CD4-positive, alpha-beta memory T cell (primary cell): ENCODE measurements at regions not wholly inside any gene's neighbourhood (a gene's known extent, or its start where the extent isn't known, plus 50 kb on each side); places are given as distances from the start of the nearest gene placed in this dataset.

Experiments used
- CTCF ChIA-PET: fragments of 350-600 bp; sonication (Branson Sonifier 250); formaldehyde crosslinking; loops from one replicate; lab custom pipeline; 2021; ENCODE audit warnings: inconsistent platforms; ENCODE audit not compliant: partially characterized antibody; lab: Charles Lee
- POLR2A ChIA-PET: fragments of 350-600 bp; sonication (Branson Sonifier 250); formaldehyde crosslinking; loops from one replicate; lab custom pipeline; 2021; ENCODE audit not compliant: partially characterized antibody; lab: Charles Lee
- DNase-seq, 5 donors: peaks; one replicate each; pipeline versions ENCODE4 v3.0.0 to v3.0.0-alpha.2; 2020 to 2022; ENCODE audit warnings: mixed read lengths in 1 of 5
- H3K27ac ChIP-seq: one replicate; pipeline ENCODE4 v1.7.0; 2013; ENCODE audit warnings: low read depth, low read length
- H3K27me3 ChIP-seq: 2 replicates; pipeline ENCODE4 v1.7.0; 2013; ENCODE audit warnings: mild to moderate bottlenecking, low read length, moderate library complexity; ENCODE audit not compliant: insufficient read depth
- H3K36me3 ChIP-seq: 2 replicates; pipeline ENCODE4 v1.7.0; 2013; ENCODE audit warnings: mild to moderate bottlenecking, low read length, moderate library complexity; ENCODE audit not compliant: insufficient read depth
- H3K4me1 ChIP-seq: 2 replicates; pipeline ENCODE4 v1.7.0; 2013; ENCODE audit warnings: mild to moderate bottlenecking, low read length, moderate library complexity; ENCODE audit not compliant: insufficient read depth
- H3K4me3 ChIP-seq, 2 donors: one replicate each; pipeline ENCODE4 v1.7.0; 2013; ENCODE audit warnings: low read length in 2 of 2, mild to moderate bottlenecking in 1 of 2
- H3K9me3 ChIP-seq, 2 donors: one replicate each; pipeline ENCODE4 v1.7.0; 2013; ENCODE audit warnings: low read length in 2 of 2, control low read depth in 1 of 2; ENCODE audit not compliant: control insufficient read depth in 1 of 2
- H3K27ac Mint-ChIP-seq, 7 donors: one replicate each; pipeline ENCODE4 v1.8.0; 2020 to 2021; ENCODE audit warnings: mixed read lengths in 7 of 7, mild to moderate bottlenecking in 6 of 7, inconsistent platforms in 3 of 7, moderate library complexity in 3 of 7
- H3K27me3 Mint-ChIP-seq, 2 donors: one replicate each; pipeline ENCODE4 v1.8.0; 2020 to 2021; ENCODE audit warnings: mixed read lengths in 2 of 2
- H3K36me3 Mint-ChIP-seq, 2 donors: one replicate each; pipeline ENCODE4 v1.8.0; 2020 to 2021; ENCODE audit warnings: mixed read lengths in 2 of 2, inconsistent platforms in 1 of 2, mild to moderate bottlenecking in 1 of 2
- H3K4me1 Mint-ChIP-seq, 4 donors: one replicate each; pipeline ENCODE4 v1.8.0; 2020 to 2021; ENCODE audit warnings: mixed read lengths in 4 of 4, mild to moderate bottlenecking in 1 of 4
- H3K4me3 Mint-ChIP-seq, 8 donors: one replicate each; pipeline ENCODE4 v1.8.0; 2020 to 2021; ENCODE audit warnings: mixed read lengths in 8 of 8, mild to moderate bottlenecking in 7 of 8, moderate library complexity in 6 of 8, inconsistent platforms in 3 of 8
- H3K9me3 Mint-ChIP-seq, 8 donors: one replicate each; pipeline ENCODE4 v1.8.0; 2020 to 2021; ENCODE audit warnings: mixed read lengths in 8 of 8, mild to moderate bottlenecking in 5 of 8, inconsistent platforms in 3 of 8, moderate library complexity in 1 of 8
- intact Hi-C: fragments of 100-400 bp; cut with micrococcal nuclease; formaldehyde crosslinking; loops from one replicate; pipeline ENCODE4 v1.15.1; 2023

DNA sequence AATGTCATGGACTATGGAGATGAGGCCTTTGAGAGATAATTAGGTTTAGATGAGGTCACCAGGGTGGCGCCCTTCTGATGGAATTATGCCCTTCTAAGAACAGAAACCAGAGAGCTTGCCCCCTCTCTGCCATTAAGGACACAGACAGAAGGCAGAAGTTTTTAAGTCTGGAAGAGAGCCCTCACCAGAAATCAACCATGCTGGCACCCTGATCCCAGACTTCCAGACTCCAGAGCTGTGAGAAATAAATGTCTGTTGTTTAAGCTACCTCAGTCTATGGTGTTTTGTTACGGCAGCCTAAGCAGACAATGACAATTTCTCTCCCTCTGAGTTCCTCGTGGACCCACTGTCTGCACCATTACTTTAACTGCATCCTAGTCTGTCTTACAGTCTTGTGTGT is 382.0 kb downstream of the GXYLT1 start:
- H3K27ac ChIP-seq, result no peak overlapping the region

DNA sequence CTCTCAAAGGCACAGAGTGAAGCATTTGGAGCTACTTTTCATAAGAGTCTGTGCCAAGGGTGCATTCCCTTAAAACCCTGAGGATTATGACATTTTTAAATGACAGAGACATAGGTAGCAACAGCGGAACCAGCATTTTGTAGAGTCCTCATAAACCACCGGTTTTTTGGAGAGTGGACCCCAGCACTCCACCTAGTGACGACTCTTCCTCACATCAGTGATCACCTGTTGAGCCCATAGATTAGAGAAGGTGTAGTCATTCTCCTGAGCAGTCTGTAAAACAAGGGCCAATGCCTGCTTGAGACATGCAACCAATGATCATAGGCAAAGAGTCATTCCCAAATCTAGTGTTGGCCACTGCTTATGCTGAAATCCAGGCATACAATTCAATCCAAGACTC is 399.1 kb downstream of the GXYLT1 start:
- Histone ChIP-seq H3K9me3 (no peaks in the 10 kb centered on the region), H3K4me3 (no peak overlapping the region), H3K36me3 (no peaks in the 10 kb centered on the region), H3K4me1 (no peaks in the 10 kb centered on the region), H3K27ac (no peak overlapping the region), H3K27me3 (no peaks in the 10 kb centered on the region)
- Mint-ChIP-seq H3K4me1 (no peaks in the 10 kb centered on the region), H3K4me3 (no peak overlapping the region), H3K27ac (no peak overlapping the region), H3K36me3 (no peaks in the 10 kb centered on the region), H3K9me3 (peaks cover 0 to 6% (median 1%) of the 10 kb centered on the region in 8 donors), H3K27me3 (peaks cover 2% of the 10 kb centered on the region in 2 donors)
- DNase-seq, result no peak
- CTCF ChIA-PET, result no interaction called here
- POLR2A ChIA-PET, result no interaction called here
- intact Hi-C loops, result no loop called here

More for the DNA sequence above, 382.0 kb downstream of the GXYLT1 start:
- Mint-ChIP-seq H3K27ac (no peak overlapping the region), H3K4me3 (no peak overlapping the region), H3K36me3 (no peaks in the 10 kb centered on the region), H3K9me3 (peaks cover 0 to 7% (median 0%) of the 10 kb centered on the region in 8 donors), H3K27me3 (no peaks in the 10 kb centered on the region), H3K4me1 (no peaks in the 10 kb centered on the region)
- POLR2A ChIA-PET, result no interaction called here
- CTCF ChIA-PET, result no interaction called here
- H3K9me3 ChIP-seq, result no peaks in the 10 kb centered on the region
- no peaks in the 10 kb centered on the region for H3K27me3 ChIP-seq
- no peaks in the 10 kb centered on the region for H3K36me3 ChIP-seq
- H3K4me3 ChIP-seq, result no peak overlapping the region
- H3K4me1 ChIP-seq, result no peaks in the 10 kb centered on the region
- intact Hi-C loops, result no loop called here
- DNase-seq, result no peak

DNA sequence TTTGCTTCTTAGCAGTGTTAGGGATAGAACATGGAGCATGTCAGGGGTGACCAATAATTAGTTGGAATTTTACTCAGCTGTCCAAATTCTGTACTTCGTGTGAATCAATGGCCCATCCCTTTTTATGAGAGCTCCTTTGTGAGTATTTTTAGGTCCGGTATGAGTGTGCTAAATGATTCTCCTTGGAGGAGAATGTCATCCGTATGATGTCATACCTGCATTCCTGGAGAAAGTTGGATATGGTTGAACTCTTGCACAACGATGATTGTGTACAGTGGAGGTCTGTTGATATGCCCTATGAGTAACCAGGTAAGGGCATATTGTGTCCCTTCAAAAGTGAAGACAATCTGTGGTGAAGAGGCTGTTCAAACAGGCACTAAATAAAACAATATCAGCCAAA is 400.8 kb downstream of the GXYLT1 start:
- no peaks in the 10 kb centered on the region for H3K36me3 Mint-ChIP-seq
- ChIA-PET CTCF (no interaction called here), POLR2A (no interaction called here)
- Histone ChIP-seq H3K4me1 (no peaks in the 10 kb centered on the region), H3K36me3 (no peaks in the 10 kb centered on the region), H3K4me3 (no peak overlapping the region), H3K27ac (no peak overlapping the region), H3K9me3 (no peaks in the 10 kb centered on the region), H3K27me3 (no peaks in the 10 kb centered on the region)
- H3K4me3 Mint-ChIP-seq, result no peak overlapping the region
- intact Hi-C loops, result no loop called here
- no peak for DNase-seq
- H3K9me3 Mint-ChIP-seq, result peaks cover 0 to 6% (median 0%) of the 10 kb centered on the region in 8 donors
- no peaks in the 10 kb centered on the region for H3K27me3 Mint-ChIP-seq
- no peaks in the 10 kb centered on the region for H3K4me1 Mint-ChIP-seq
- no peak overlapping the region for H3K27ac Mint-ChIP-seq

DNA sequence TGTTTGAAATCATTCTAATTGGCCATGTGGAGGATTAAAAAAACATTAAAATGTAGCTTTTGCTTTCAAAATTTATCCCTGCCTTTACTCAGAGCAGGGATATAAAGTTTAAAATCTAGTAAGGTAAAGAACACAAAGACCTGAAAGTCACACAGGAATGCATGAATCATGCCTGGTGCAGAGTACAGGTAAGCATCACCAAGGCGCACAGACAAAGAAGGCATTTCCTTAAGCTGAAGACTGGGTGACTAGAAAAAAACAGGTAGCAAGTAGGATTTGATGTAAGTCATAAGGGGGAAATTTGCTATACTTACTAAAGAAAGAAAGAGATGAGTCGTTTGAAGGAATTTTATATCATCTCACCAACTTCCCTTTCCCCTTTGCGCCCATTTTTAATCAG is 405.6 kb downstream of the GXYLT1 start:
- no peak for DNase-seq
- no peak overlapping the region for H3K27ac ChIP-seq
- no peaks in the 10 kb centered on the region for H3K9me3 ChIP-seq
- CTCF ChIA-PET, result no interaction called here
- no peak overlapping the region for H3K4me3 ChIP-seq
- no peak overlapping the region for H3K4me3 Mint-ChIP-seq
- H3K27me3 Mint-ChIP-seq, result no peaks in the 10 kb centered on the region
- H3K4me1 ChIP-seq, result no peaks in the 10 kb centered on the region
- H3K9me3 Mint-ChIP-seq, result peaks cover 0 to 6% (median 1%) of the 10 kb centered on the region in 8 donors
- H3K4me1 Mint-ChIP-seq, result no peaks in the 10 kb centered on the region
- H3K27ac Mint-ChIP-seq, result no peak overlapping the region
- intact Hi-C loops, result no loop called here
- POLR2A ChIA-PET, result no interaction called here
- H3K27me3 ChIP-seq, result no peaks in the 10 kb centered on the region
- no peaks in the 10 kb centered on the region for H3K36me3 Mint-ChIP-seq
- no peaks in the 10 kb centered on the region for H3K36me3 ChIP-seq

DNA sequence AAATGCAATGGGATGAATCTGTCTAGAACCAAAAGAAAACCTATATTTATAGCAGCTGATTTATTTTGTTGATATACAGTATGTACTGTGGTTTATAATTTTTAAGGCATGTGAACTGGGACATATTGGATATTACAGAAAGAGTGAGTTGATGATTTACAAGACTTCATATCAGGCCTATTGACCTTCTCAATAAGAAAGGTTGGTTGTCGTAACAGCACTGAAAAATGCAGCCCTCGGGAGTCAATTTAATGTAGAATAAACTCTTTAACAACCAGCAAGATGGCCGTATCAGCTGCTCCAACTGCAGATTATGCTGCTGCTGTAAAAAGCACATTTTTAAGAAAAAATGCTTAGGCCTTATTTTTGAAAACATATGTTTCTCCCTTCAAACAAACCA is 407.3 kb downstream of the GXYLT1 start:
- H3K36me3 Mint-ChIP-seq, result no peaks in the 10 kb centered on the region
- H3K4me3 Mint-ChIP-seq, result no peak overlapping the region

DNA sequence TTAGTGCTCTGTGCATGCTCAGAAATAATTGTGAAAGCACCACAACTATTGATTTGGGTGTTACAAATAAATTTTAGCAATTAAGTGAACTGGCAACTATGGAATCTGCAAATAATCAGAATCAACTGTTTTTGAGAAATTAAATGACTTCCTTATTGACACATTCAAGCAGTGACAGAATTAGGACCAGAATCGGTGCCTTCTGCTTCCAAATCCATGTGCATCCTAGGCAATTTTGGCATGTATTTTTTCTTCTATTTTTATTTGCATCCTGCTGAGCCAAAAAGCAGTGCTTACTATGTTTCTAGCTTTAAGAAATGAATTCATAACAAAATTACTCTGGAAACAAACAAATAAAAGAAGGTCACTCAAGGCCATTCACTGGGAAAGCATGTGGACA is 408.2 kb downstream of the GXYLT1 start:
- CTCF ChIA-PET, result no interaction called here
- H3K4me1 ChIP-seq, result no peaks in the 10 kb centered on the region
- no peaks in the 10 kb centered on the region for H3K4me1 Mint-ChIP-seq

More for the DNA sequence above, 407.3 kb downstream of the GXYLT1 start:
- Mint-ChIP-seq H3K9me3 (peaks cover 0 to 5% (median 2%) of the 10 kb centered on the region in 8 donors), H3K4me1 (no peaks in the 10 kb centered on the region), H3K27me3 (no peaks in the 10 kb centered on the region), H3K27ac (no peak overlapping the region)
- Histone ChIP-seq H3K27ac (no peak overlapping the region), H3K27me3 (no peaks in the 10 kb centered on the region), H3K36me3 (no peaks in the 10 kb centered on the region), H3K4me1 (no peaks in the 10 kb centered on the region), H3K4me3 (no peak overlapping the region), H3K9me3 (no peaks in the 10 kb centered on the region)
- ChIA-PET CTCF (no interaction called here), POLR2A (no interaction called here)
- intact Hi-C loops, result no loop called here
- no peak for DNase-seq

DNA sequence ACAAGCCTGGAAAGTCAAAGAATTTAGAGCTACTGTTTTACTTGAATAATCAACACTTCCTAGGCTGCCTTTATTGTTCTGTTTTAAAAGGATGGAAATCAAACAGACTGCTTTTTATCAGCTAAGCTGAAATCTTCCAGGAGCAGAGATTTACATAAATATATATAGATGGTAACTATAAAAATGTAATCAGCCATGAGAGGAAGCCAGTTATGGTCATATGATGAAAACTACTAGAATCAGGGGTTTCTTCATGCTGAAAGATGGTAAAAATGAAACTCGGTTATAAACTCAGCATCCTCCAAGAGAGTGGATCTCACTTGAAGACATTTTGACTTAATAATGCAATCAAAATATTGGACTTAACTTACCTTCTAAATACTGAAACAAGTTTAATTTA is 413.0 kb downstream of the GXYLT1 start:
- intact Hi-C loops, result no loop called here
- CTCF ChIA-PET, result no interaction called here

More for the DNA sequence above, 408.2 kb downstream of the GXYLT1 start:
- intact Hi-C loops, result no loop called here
- H3K27ac ChIP-seq, result no peak overlapping the region
- H3K27me3 Mint-ChIP-seq, result no peaks in the 10 kb centered on the region
- H3K27me3 ChIP-seq, result no peaks in the 10 kb centered on the region
- no peaks in the 10 kb centered on the region for H3K9me3 ChIP-seq
- no peak overlapping the region for H3K4me3 Mint-ChIP-seq
- no peaks in the 10 kb centered on the region for H3K36me3 Mint-ChIP-seq
- H3K27ac Mint-ChIP-seq, result no peak overlapping the region
- H3K9me3 Mint-ChIP-seq, result peaks cover 0 to 5% (median 2%) of the 10 kb centered on the region in 8 donors
- POLR2A ChIA-PET, result no interaction called here
- no peaks in the 10 kb centered on the region for H3K36me3 ChIP-seq
- H3K4me3 ChIP-seq, result no peak overlapping the region
- no peak for DNase-seq

DNA sequence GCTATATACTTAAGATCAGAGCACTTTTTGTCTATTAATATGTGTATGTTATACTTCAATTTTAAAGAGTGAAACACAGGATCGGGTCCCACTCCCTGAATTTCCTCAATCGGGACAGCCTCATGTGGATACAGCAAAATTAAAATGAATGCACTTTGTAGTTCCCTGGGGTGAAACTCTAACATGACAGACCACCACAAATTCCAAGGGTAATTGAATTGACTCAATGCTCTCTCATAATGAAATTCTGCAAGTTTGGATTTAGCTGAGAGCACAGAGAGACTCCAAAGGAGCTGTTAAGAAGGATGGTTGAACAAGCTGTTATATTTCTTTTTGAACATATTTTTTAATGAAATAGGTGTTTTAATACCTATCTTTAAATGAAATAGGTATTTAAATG is 413.6 kb downstream of the GXYLT1 start:
- ChIA-PET CTCF (no interaction called here), POLR2A (no interaction called here)
- H3K4me3 Mint-ChIP-seq, result no peak overlapping the region
- H3K27ac Mint-ChIP-seq, result no peak overlapping the region
- peaks cover 0 to 5% (median 3%) of the 10 kb centered on the region in 8 donors for H3K9me3 Mint-ChIP-seq
- H3K4me3 ChIP-seq, result no peak overlapping the region
- intact Hi-C loops, result no loop called here
- no peaks in the 10 kb centered on the region for H3K9me3 ChIP-seq
- H3K36me3 ChIP-seq, result no peaks in the 10 kb centered on the region
- no peaks in the 10 kb centered on the region for H3K4me1 ChIP-seq
- no peak for DNase-seq
- H3K4me1 Mint-ChIP-seq, result no peaks in the 10 kb centered on the region
- no peaks in the 10 kb centered on the region for H3K27me3 ChIP-seq
- H3K27ac ChIP-seq, result no peak overlapping the region
- H3K36me3 Mint-ChIP-seq, result no peaks in the 10 kb centered on the region
- no peaks in the 10 kb centered on the region for H3K27me3 Mint-ChIP-seq

More for the DNA sequence above, 413.0 kb downstream of the GXYLT1 start:
- H3K27ac ChIP-seq, result no peak overlapping the region
- no peaks in the 10 kb centered on the region for H3K27me3 ChIP-seq
- no peaks in the 10 kb centered on the region for H3K36me3 Mint-ChIP-seq
- H3K27ac Mint-ChIP-seq, result no peak overlapping the region
- DNase-seq, result no peak
- H3K9me3 Mint-ChIP-seq, result peaks cover 0 to 5% (median 3%) of the 10 kb centered on the region in 8 donors
- H3K9me3 ChIP-seq, result no peaks in the 10 kb centered on the region
- H3K4me1 ChIP-seq, result no peaks in the 10 kb centered on the region
- no peak overlapping the region for H3K4me3 Mint-ChIP-seq
- POLR2A ChIA-PET, result no interaction called here
- H3K4me3 ChIP-seq, result no peak overlapping the region
- no peaks in the 10 kb centered on the region for H3K4me1 Mint-ChIP-seq
- no peaks in the 10 kb centered on the region for H3K27me3 Mint-ChIP-seq
- H3K36me3 ChIP-seq, result no peaks in the 10 kb centered on the region
